GM12874 (cell line): ENCODE measurements at regions not wholly inside any gene's neighbourhood (a gene's known extent, or its start where the extent isn't known, plus 50 kb on each side); places are given as distances from the start of the nearest gene placed in this dataset.

ENCODE experiments used
- TF ChIP-seq, protein P1 (sequence below): IDR thresholded peaks from 2 replicates; pipeline ENCODE4 v1.5.1; 2011; ENCODE audit warnings: low read depth, mild to moderate bottlenecking, control low read depth, low read length, moderate library complexity; ENCODE audit not compliant: insufficient read depth

DNA sequence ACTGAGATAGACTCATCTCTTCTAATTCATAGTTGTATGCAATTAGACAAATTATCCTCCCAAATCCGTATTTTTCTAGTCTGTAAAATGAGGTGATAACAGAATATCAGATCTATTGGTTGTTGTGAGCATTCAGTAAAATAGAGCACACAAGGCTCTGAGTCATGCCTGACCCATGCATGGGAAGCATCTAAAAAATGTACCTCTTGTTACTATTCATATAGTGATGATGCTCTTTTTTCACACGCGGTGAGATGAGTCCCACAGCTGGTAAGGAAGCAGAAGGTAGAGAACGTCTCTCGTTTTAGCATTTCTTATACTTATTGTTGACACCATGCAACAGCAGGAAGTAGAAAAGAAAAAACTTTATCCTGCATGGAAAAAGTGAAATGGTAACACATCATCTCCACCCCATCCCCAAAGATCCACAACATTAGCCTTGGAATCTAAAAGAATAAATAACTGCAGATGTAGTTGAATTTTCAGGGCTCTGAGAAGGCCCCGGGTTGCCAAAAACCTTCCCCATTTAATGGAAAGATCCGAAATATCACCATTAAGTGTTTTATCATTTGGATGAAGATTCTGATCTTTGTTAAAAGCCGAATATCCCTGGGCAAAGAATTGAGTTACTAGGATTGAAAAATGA lies 215.6 kb downstream of the TMEM114 start:
- TF ChIP-seq, protein P1, sequence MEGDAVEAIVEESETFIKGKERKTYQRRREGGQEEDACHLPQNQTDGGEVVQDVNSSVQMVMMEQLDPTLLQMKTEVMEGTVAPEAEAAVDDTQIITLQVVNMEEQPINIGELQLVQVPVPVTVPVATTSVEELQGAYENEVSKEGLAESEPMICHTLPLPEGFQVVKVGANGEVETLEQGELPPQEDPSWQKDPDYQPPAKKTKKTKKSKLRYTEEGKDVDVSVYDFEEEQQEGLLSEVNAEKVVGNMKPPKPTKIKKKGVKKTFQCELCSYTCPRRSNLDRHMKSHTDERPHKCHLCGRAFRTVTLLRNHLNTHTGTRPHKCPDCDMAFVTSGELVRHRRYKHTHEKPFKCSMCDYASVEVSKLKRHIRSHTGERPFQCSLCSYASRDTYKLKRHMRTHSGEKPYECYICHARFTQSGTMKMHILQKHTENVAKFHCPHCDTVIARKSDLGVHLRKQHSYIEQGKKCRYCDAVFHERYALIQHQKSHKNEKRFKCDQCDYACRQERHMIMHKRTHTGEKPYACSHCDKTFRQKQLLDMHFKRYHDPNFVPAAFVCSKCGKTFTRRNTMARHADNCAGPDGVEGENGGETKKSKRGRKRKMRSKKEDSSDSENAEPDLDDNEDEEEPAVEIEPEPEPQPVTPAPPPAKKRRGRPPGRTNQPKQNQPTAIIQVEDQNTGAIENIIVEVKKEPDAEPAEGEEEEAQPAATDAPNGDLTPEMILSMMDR, result no peak

DNA sequence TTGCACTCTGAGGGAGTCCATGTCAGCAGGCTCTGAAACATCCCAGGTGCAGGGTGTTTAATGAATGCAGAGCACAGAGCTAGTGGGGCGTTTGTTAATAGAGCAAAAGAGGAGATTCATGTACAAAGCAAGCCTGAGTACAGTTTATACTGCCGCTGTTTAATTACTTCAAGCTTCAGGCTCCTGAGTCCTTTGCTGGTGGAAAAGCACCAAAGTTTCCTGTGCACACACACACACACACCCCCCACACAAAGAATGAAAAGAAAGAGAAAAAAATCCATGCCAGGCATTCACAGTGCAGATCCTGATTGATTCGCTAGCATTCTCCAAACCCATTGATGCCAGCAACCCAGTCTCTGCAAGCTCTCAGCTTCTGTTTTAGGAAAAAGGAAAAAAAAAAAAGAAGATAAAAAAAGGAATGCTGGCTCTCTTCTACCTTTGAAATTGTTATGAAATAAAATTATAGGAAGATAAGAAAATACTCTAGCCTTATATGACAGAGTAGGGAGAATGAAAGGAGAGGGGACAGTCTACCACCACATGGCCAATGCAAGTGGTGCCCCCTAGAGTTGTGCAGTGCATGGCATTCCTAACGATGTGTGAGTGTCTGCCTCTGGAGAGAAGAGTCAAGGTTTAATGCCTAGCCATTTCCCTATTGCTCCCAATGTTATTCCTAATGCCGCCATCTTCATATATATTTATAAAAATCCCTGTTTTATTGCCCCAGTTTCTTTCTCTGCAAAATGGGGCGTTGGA lies 216.5 kb downstream of the TMEM114 start:
- TF ChIP-seq, protein P1, result no peak

DNA sequence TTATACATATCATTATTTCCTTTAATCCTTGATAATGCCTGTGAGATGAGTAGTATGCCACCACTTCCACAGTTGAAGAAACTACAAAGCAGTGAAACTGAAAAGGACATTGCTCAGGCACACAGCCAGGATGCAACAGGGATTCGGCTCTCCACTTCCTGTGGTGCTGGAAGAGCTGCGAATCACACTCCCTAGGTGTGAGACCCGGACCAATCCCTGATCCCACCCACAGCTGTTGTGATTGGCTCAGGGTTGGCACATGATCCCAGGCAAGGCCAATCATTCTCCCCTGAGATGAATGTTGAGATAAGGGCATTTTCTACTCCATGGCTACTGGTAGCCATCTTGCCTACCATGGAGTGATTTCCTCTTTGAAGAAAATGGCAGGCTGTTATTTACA lies 218.2 kb downstream of the TMEM114 start:
- TF ChIP-seq, protein P1, result no peak

DNA sequence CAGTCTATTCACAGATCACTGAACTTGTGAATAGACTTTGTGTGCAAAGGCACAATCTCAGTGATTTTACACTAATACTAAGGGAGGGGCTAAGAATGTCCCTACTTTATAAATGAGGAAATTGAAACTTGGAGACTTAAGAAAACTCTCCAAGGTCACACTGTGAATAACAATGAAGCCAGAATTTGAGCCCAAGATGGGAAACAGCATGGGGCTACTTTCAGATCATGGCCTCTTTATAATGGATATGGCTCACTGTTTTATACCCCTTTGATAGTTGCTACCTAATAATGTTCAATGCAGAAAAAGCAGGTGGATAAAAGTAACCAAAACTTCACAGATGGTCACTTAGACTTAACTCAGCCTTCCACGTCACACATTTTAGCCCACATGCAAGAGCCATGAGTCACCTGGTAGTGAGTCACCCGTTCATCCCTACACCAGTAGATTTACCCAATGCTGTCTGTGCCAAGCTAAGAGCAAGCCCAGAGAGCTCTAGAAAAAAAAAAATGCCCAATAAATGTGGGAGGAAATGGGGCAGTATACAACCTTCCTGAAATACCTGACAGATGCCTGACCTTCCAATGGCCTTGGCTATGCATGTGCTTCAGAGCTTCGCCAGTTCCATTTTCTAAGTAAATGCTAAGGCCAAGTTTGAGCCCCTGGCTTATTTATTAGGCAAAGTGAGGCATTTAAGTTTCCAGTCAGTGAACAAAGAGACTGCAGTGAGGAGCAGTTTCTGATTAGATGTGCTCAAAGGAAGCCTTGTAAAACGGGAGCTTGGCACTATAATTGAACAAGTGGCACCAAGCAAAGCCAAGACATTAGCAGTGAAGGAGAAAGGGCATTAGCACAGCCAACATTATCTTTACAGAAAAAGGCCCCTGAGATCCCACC lies 219.7 kb downstream of the TMEM114 start:
- TF ChIP-seq, protein P1, result no peak

DNA sequence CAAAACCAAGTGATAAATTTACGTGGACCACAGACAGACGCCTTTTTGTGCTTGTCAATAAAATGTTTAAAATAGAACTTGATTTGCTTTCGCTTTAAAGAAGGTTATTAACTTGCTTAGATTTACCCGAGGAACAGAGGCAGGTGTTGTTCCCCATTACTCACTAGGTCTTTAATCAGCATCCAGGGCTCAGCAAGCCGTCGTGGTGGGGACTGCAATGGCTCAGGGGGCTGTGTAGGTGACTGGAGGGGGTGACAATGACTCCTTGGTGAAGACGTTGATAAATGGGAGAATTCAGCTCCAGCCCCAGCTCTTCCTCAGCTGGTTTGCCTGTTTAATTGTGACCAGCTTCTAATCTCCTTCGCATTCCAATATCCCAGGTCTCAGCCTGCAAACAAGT lies 231.4 kb downstream of the TMEM114 start:
- TF ChIP-seq, protein P1, result no peak

DNA sequence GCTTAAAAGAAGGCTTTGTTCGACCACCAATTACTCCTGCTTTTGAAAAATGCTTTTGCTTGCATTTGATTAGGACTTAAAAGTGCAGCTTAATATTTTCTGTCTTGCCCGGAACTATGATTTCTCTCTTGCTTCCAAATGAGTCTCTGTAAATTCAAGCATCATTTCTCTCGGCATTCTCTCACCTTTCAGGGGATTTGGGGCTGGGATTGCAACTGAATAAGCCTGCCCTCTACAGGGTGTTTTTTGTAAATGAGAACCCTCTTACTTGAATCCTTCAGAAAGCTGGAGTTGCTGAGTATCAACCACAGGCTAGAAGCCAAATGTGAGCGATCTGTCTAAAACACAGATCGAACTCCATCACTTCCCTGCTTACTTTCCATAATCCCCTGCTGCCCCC lies 234.6 kb downstream of the TMEM114 start:
- TF ChIP-seq, protein P1, result no peak

DNA sequence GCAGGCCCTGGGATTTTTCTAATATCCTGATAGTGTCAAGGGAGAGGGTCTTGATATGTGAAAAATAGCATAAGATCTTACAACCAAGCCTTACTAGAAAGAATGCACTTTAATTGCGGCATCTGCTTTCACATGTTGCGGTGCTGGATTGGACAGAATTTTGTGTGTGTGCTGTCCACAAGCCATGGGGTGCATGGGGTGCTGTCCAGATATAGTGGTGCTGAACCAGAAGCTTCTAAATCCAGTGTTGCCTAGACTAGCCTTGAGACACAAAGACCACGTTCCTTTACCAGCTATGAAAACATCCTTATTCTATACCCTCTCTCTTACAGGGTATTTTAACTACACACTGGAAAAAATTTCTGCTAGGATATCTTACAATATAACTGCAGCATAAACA lies 244.0 kb downstream of the TMEM114 start:
- TF ChIP-seq, protein P1, result no peak
